Activated naive CD8-positive, alpha-beta T cell treated with anti-CD3 and anti-CD28 coated beads, Interleukin-2, amount 50 U/mL, for 16 hours (primary cell): ENCODE measurements at regions not wholly inside any gene's neighbourhood (a gene's known extent, or its start where the extent isn't known, plus 50 kb on each side); places are given as distances from the start of the nearest gene placed in this dataset.

Experiments used
- DNase-seq: peaks from one replicate; pipeline ENCODE4 v3.0.0-alpha.2; 2020; ENCODE audit warnings: low read depth, low spot score

GRCh38 chr1:82299656-82300055 lies 498.9 kb downstream of the ADGRL2 start:
- DNase-seq, result no peak

- no peak for DNase-seq
Observed at GRCh38 chr1:82299056-82299455, 498.3 kb downstream of the ADGRL2 start.

DNA sequence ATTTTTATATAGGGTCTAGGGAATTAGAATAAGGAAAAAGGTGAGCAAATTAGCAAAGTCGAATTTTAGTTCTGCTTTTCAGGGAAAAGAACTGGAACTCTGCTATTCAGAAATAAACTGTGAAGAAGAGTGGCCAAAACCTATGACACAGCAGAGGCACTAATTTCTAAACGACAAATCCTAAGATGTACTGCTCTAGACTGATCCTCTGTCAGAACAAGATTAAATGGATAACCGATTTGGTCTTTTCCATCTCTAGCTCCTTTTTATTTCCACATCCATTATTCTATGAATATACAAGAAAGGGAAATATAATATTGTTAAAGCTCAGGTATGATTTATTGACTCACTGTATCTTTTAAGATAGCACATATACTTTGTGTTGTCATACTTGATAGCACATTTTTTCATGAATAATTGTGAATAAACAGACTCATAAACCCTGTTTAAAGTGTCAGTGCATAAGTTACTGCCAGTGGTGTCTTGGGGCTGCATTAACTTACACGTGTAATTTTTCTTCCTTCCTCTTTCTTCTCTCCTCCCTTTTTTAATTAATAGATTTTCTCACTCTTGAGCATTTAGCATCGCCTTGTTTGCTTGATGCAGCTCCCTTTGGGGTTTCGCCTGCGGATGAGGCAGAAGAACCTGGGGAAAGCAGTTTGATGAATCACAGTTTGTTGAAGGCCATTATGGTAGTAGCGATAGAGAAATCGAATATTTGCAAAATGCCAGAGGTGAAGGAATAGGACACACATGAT lies 496.6 kb downstream of the ADGRL2 start:
- DNase-seq, result no peak

DNA sequence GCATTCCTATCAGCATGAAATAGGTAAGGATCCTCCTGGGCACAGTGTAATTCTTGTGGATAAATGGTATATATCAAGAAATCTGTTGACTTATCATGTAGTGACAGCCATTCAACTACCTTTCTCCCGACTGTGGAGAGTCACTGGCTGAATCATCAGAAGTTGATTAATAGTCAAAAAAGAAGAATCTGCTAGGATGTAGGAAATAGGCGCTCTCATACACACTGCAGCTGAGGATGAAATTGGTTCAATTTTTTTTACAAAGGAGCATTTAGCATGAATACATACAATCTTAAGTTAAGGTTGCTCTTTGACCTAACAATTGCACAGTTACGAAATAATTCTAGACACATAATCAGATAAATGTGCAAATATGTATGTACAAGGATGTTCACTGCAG lies 486.8 kb downstream of the ADGRL2 start:
- no peak for DNase-seq

DNA sequence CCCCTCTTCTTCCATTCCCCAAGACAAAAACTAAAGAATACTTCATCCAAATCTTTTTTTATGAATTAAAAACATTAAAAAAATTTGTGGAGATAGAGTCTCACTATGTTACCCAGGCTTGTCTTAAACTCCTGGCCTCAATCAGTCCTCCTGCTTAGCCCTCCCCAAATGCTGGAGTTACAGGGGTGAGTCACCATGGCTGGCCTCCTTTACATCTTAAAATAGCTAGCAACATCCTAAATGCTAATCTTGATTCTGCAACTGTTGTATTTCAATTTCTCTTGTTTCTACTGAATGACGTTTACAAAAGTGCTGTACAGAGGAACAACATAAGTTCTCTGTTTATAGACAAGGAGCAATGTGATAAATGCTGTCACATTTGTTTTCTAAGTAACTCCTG lies 483.5 kb downstream of the ADGRL2 start:
- DNase-seq, result no peak

GRCh38 chr1:82279241-82279640 lies 478.5 kb downstream of the ADGRL2 start:
- no peak for DNase-seq

DNA sequence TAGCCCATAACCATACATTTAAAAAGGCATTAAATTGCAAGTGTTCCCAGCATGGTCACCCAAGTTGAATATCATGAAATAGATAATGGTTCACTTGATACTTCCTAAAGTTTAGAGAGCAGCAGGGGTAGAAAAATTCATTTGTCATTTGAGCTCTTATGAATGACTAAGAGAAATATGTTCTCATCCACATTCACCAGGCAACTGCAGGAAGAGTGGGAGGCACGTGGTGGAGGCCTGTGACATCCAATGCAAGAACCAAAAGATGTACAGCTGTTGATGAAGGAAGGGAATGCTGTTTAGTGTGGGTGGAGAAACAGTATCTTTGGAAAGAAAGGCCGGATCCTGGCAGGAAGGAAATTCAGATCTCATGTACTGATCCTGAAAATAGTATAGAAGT lies 473.1 kb downstream of the ADGRL2 start:
- DNase-seq, result no peak

DNA sequence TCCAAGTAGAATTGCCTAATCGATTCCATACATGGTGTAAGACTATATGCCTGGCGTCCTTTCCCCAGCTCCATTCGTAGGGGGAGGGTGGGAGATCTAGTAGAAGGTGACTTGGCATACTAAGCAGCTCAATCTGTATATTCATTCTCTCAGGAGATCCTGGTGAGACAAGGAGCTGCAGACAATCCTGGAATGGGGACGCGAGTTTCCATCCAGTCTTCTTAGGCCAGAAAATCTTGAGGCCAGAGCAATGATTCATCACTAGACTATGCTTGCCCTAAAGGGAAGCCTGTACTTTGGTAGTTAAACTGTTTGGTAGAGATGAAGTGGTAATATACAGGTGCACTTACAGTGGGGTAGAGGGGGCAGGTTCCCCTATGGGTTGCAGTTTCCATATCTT lies 468.7 kb downstream of the ADGRL2 start:
- DNase-seq, result no peak

DNA sequence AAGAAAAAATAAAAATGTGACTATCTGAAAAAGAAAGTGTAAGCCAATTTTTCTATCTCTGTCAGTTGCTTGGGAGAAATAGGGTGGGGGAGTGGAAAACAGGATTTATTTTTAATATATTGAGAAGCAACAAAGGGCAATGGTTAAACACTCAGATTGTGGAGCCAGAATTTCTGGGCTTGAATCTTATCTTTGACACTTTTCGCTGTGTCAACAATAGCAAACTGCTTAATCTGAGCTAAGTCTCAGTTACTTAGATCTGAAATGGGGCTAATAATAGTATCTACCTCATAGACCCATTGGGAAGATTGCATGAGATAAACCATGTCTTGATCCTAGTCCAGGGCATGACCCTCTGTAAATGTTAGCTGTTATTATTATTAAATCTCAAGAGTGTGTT lies 468.1 kb downstream of the ADGRL2 start:
- DNase-seq, result no peak

- no peak for DNase-seq
Observed at GRCh38 chr1:82266351-82266750, 465.6 kb downstream of the ADGRL2 start.

DNA sequence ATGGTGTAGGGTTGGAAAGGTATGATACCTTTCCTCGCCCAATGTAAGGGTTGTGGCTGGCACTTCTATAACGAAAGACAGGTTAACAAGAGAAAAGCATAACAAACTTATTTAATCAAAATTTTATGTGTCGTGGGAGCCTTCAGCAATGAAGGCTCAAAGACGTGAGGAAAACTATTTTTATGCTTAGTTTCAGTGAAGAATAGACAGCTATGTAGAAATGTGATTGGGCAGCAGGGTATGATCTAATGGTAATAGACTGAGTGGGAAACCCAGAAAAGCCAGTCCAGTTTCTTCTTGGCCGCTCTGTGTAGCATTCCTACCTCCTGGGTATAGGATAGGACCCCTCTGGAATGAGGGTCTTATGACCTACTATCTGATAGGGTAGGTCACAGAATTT lies 464.7 kb downstream of the ADGRL2 start:
- DNase-seq, result no peak

GRCh38 chr1:82264802-82265201 lies 464.1 kb downstream of the ADGRL2 start:
- DNase-seq, result no peak

- no peak for DNase-seq
Observed at GRCh38 chr1:82263396-82263795, 462.7 kb downstream of the ADGRL2 start.

- no peak for DNase-seq
Observed at GRCh38 chr1:82260666-82261065, 459.9 kb downstream of the ADGRL2 start.

GRCh38 chr1:82260051-82260450 lies 459.3 kb downstream of the ADGRL2 start:
- DNase-seq, result no peak

DNA sequence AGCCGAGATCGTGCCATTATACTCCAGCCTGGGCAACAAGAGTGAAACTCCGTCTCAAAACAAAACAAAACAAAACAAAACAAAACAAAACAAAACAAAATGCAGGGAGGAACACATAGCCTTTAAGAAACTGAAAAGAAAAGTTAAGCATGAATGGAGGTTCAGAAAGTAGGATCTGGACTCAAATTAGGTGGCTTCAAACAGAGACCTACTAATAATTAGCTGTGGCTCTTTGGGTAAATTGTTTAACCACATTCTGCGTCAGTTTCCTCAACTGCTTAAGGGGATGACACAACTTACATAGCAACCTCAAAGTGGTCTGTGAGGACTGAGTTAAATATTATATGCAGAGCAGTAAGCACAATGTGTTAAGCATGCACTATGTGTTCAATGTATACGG lies 458.2 kb downstream of the ADGRL2 start:
- no peak for DNase-seq

DNA sequence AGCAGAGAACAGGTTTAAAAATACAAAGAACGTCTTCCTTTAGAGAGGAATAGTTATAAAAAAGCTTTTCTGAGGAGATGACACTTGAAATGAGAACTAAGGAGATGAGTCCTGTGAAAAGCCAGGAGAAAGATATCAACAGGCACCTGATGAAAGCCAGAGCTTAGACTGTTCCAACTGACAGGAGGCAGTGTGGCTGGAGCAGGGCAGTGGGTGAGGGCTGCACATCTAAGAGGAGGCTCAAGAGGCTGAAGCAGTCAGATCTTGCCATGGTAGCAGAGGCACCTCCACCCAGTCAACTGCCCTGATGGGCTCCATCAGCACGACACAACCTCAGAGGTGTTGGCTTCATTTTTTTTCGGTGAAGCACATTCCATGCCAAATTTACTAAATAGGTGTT lies 445.3 kb downstream of the ADGRL2 start:
- no peak for DNase-seq

DNA sequence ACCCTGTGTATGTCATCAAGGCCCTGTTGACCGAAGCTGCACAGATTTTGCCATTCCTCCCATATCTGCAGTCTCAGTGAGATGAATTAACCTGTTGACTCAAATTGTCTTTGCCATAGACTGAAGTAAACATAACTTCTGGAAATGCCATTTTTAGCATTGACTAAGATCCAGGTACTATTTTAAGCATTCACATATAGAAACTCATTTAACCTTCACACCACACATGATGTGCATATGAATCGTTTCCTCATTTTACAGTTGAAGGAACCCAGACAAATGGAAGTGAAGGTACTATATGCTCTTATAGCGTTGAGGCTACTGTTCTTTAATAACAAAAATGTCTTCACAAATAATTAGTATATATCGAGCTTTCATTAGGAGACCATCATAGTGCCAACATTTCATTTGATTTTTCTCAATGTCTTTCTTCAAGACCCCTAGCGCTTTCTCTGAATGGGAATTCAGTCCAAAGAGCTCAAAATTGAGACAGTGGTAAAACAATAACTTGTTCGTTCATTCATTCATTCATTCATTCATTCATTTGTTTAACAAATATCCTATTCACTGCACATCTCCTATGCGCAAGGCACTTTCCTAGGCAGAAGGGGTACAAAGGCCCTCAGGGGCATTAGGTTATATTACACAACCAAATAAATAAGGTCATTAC lies 444.7 kb downstream of the ADGRL2 start:
- DNase-seq, result no peak

DNA sequence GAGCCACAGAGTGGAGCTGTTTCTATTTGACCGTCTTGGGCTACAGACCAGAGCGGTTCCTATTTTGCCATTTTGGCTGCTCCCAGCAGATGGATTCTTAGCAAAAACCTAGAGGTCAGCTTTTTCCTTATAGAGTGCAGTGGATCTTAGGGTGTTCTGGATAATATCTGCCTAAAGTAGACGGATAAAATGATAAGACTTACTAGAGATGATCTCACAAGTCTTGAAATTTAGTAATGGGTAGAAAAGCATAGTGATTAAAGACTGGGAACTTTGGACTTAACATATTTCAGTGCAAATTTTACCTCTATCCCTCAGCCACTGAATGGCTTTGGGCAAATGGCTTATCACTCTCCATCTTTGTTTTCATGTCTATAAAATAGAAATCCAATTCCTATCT lies 439.8 kb downstream of the ADGRL2 start:
- no peak for DNase-seq

DNA sequence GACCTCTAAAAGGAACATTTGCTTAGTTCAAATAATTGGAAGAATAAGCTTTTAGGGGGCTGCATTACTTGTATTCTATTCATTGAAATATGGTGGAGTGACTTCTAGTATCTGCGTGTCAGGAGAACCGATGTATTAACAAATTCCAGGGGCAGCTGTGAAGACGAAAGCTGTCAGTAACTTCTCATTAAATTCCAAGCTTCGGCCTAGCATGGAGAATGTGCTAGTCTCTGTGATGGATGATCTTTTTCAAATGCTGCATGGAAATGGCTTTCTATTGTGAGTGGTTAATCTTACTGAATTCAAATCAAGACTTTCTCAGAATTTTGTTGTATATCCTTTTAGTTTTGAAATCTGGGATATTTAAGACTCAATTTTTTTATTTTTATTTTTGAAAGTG lies 429.9 kb downstream of the ADGRL2 start:
- no peak for DNase-seq

DNA sequence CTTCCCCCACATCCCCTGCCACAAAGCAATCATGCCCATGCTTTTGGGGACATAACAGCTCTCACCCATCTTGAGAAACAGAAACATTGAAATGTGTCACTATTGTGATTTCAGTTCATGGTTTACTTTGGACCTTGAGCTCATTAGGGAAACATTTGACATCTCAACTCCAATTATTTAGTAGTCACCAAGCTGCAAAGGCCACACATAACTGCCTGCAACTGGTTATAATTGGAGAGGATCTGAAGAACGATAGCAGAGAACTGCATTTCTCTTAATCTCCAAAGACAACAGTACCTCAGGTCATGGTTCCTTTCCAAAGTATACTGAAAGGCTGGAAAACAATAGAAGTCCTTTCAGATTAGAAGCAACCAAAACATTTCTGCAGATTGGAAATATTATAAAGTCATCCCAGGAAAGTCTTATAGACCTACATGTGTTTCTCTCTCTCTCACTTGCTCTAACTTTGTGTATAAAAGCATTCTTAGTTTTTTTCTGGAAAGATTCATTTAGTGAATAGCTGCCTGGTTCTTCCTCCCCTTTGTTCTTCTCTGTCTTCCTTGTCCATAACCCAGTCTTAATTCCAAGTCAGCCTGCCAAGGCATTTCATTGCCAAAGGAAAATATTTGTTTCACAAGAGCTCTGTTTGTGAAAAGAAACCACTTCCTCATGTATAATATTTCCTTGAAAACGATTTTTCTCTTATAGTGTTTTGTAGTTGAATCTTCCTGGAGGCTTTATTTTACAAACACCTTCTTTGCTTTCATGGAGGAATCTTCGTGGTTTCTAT lies 426.8 kb downstream of the ADGRL2 start:
- no peak for DNase-seq

GRCh38 chr1:82226186-82226505 lies 425.4 kb downstream of the ADGRL2 start:
- DNase-seq, result no peak
